Stomach (tissue), 4 donors: ENCODE measurements at regions not wholly inside any gene's neighbourhood (a gene's known extent, or its start where the extent isn't known, plus 50 kb on each side); places are given as distances from the start of the nearest gene placed in this dataset.

Experiments used
- CTCF ChIP-seq, 7 experiments: fragments of 450-650 bp in 4 of 7; fragments of 200-600 bp in 3 of 7; sonication (generic) in 3 of 7; IDR thresholded peaks; one replicate each; pipeline ENCODE4 v1.5.1; 2016 to 2019; ENCODE audit warnings: antibody characterized with exemption in 7 of 7, control low read depth in 2 of 7, mild to moderate bottlenecking in 1 of 7
- POLR2AphosphoS5 ChIP-seq, 3 donors: sonication (generic); formaldehyde crosslinking; IDR thresholded peaks; one replicate each; pipeline ENCODE4 v1.6.1; 2016; ENCODE audit warnings: antibody characterized with exemption in 3 of 3

GRCh38 chr10:107829161-107829560 lies 664.7 kb upstream of the SORCS1 start:
- TF ChIP-seq POLR2AphosphoS5 (IDR thresholded peaks at IDR 0.05): no peak
- no peak for TF ChIP-seq CTCF (IDR thresholded peaks at IDR 0.05)
